Heart right ventricle (tissue), 16 donors: ENCODE measurements at regions not wholly inside any gene's neighbourhood (a gene's known extent, or its start where the extent isn't known, plus 50 kb on each side); places are given as distances from the start of the nearest gene placed in this dataset.

Experiments used
- ATAC-seq, 8 donors: fragments of 200-7000 bp; cut with Tn5 transposase; one replicate each; pipeline ENCODE4 v1.9.1; 2020; ENCODE audit warnings: mild to moderate bottlenecking in 8 of 8, moderate library complexity in 8 of 8, moderate number of reproducible peaks in 1 of 8
- DNase-seq, 2 donors: peaks; one replicate each; pipeline ENCODE4 v3.0.0-alpha.2; 2020
- H3K27ac ChIP-seq, 10 donors: fragments of 200-600 bp; sonication (generic) in 2 of 10; one replicate each; pipeline versions ENCODE4 v1.5.0 to v1.8.0; 2020 to 2022; ENCODE audit warnings: mild to moderate bottlenecking in 3 of 10
- H3K27me3 ChIP-seq, 7 donors: fragments of 200-600 bp; one replicate each; pipeline ENCODE4 v1.8.0; 2021 to 2022; ENCODE audit warnings: mild to moderate bottlenecking in 2 of 7
- H3K36me3 ChIP-seq, 9 donors: fragments of 200-600 bp; sonication (generic) in 1 of 9; one replicate each; pipeline versions ENCODE4 v1.5.0 to v1.8.0; 2020 to 2022; ENCODE audit warnings: mild to moderate bottlenecking in 2 of 9
- H3K4me1 ChIP-seq, 9 donors: fragments of 200-600 bp; sonication (generic) in 1 of 9; one replicate each; pipeline versions ENCODE4 v1.5.0 to v1.8.0; 2020 to 2022; ENCODE audit warnings: mild to moderate bottlenecking in 4 of 9
- H3K4me3 ChIP-seq, 10 donors: fragments of 200-600 bp; sonication (generic) in 2 of 10; one replicate each; pipeline versions ENCODE4 v1.5.0 to v1.8.0; 2020 to 2022; ENCODE audit warnings: mild to moderate bottlenecking in 7 of 10, moderate library complexity in 2 of 10
- H3K9me3 ChIP-seq, 11 donors: fragments of 200-600 bp in 10 of 11; sonication (generic) in 2 of 11; one replicate each; pipeline versions ENCODE4 v1.5.0 to v1.8.0; 2013 to 2022; ENCODE audit warnings: mild to moderate bottlenecking in 2 of 11, control low read depth in 1 of 11, moderate library complexity in 1 of 11
- WGBS, 2 donors: extraction: QIAGEN DNeasy Blood & Tissue Kit; methylation state at CpG; one replicate each; pipeline ENCODE4 v1.1.7; 2013; ENCODE audit warnings: inconsistent platforms in 1 of 2; 5-methylcytosine and 5-hydroxymethylcytosine counted together
- intact Hi-C, 10 donors: fragments of 100-400 bp; cut with DNase I; formaldehyde crosslinking; loops; one replicate each; pipeline versions ENCODE4 v1.11.1 to v1.14.2; 2022
- TF ChIP-seq, protein P1 (sequence below), 9 donors: fragments of 200-600 bp; sonication (generic) in 2 of 9; IDR thresholded peaks; one replicate each; pipeline versions ENCODE4 v1.5.0 to v1.8.0; 2021 to 2022; ENCODE audit warnings: antibody characterized with exemption in 9 of 9, mild to moderate bottlenecking in 5 of 9, moderate library complexity in 1 of 9
- donor health status: Arrhythmogenic right ventricular cardiomyopathy.
- donor health status: ischemic (EF 13 %, LVEDD 7.1; RV severe dilation, severe dysfunction).
- donor health status: healthy with polysubstance abuse.
- donor health status: DM: no; HTN: yes; CAD: no.
- donor health status: DM: no; HTN: no; CAD: no.
- donor health status: ischemic (EF 25% LVEDD 6.9; RV normal size, moderate dysfunction).
- donor health status: ischemic (EF 25% LVEDD 5.7; RV mildly dilated, moderate dysfunction).
- donor health status: healthy.
- donor health status: DM: yes; HTN: yes; CAD: no.
- donor health status: Ischemic cardiomyopathy.
- donor health status: ischemic (EF 35%, LVEDD 5.7; RV mildly dilated, moderate dysfunction).
- donor health status: nonischemic (EF 11% LVEDD 7.7; RV severe dilation, severe dysfunction).
- donor health status: DM: yes; HTN: yes; CAD: no.
- donor health status: PGD.
- donor health status: ischemic (EF 29% LVEDD 5.4; RV normal size, mild dysfunction).
- donor health status: nonischemic (EF 23%, LVEDD 6.1; RV moderate dilation, normal function).

- H3K36me3 ChIP-seq: no peaks in the 10 kb centered on the region
- no peak overlapping the region for H3K4me3 ChIP-seq
- TF ChIP-seq, protein P1, sequence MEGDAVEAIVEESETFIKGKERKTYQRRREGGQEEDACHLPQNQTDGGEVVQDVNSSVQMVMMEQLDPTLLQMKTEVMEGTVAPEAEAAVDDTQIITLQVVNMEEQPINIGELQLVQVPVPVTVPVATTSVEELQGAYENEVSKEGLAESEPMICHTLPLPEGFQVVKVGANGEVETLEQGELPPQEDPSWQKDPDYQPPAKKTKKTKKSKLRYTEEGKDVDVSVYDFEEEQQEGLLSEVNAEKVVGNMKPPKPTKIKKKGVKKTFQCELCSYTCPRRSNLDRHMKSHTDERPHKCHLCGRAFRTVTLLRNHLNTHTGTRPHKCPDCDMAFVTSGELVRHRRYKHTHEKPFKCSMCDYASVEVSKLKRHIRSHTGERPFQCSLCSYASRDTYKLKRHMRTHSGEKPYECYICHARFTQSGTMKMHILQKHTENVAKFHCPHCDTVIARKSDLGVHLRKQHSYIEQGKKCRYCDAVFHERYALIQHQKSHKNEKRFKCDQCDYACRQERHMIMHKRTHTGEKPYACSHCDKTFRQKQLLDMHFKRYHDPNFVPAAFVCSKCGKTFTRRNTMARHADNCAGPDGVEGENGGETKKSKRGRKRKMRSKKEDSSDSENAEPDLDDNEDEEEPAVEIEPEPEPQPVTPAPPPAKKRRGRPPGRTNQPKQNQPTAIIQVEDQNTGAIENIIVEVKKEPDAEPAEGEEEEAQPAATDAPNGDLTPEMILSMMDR (IDR thresholded peaks at IDR 0.05): no peak
- ATAC-seq (no peak), DNase-seq (no peak)
- WGBS, 2 donors: 62 to 69% methylated on average over 2 of the region's 2 CpGs
- H3K27me3 ChIP-seq: no peaks in the 10 kb centered on the region
- H3K4me1 ChIP-seq: no peaks in the 10 kb centered on the region
- H3K9me3 ChIP-seq: no peaks in the 10 kb centered on the region
- H3K27ac ChIP-seq: no peak overlapping the region
- intact Hi-C loops: no loop called here
These were observed 356.0 kb upstream of the LMCD1 start for GRCh38 chr3:8145661-8146060.

GRCh38 chr3:8147711-8148110, 353.9 kb upstream of the LMCD1 start:
- TF ChIP-seq, protein P1 (IDR thresholded peaks at IDR 0.05): no peak
- Histone ChIP-seq H3K9me3 (no peaks in the 10 kb centered on the region), H3K36me3 (no peaks in the 10 kb centered on the region), H3K27ac (no peak overlapping the region), H3K4me1 (no peaks in the 10 kb centered on the region), H3K27me3 (no peaks in the 10 kb centered on the region), H3K4me3 (no peak overlapping the region)
- DNase-seq: no peak
- ATAC-seq: no peak
- intact Hi-C loops: no loop called here
- 65 to 71% methylated on average over 1 of the region's 1 CpG for WGBS, 2 donors

DNA sequence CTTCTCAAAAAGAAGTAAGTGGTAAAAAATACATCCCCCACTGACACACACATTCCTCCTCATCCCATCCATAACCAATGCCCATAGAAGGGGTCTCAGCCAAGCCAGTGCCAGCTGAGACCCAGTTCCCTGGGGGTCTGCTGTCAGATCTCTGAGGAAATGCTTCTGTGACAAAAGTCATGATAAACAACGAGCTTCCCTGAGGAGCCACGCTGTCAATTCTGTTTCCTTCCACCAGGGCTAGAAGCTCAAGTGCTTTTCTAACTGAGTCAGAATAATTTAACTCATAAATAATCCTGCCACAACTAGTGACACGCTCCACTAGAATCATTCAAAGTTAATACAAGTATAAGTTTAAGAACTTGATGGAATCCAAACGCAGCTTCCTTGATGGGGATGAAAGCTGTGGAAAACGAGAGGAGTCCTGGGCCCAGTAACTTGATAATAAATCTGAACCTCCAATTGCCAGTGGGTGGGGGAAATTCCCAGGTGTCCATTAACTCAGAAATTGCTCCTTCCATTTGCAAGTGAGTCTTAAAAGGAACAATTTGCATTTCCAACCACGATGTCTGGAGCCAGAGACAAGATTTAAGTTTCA, 348.7 kb upstream of the LMCD1 start:
- ATAC-seq (no peak), DNase-seq (no peak)
- Histone ChIP-seq H3K4me3 (no peak overlapping the region), H3K27ac (no peak overlapping the region), H3K36me3 (no peaks in the 10 kb centered on the region), H3K27me3 (no peaks in the 10 kb centered on the region), H3K9me3 (no peaks in the 10 kb centered on the region), H3K4me1 (no peaks in the 10 kb centered on the region)
- TF ChIP-seq, protein P1 (IDR thresholded peaks at IDR 0.05): no peak
- intact Hi-C loops: no loop called here
- WGBS, 2 donors: 70% methylated on average over 6 of the region's 6 CpGs

- DNase-seq: no peak
- no peaks in the 10 kb centered on the region for H3K4me1 ChIP-seq
- H3K36me3 ChIP-seq: no peaks in the 10 kb centered on the region
- no peak overlapping the region for H3K4me3 ChIP-seq
- TF ChIP-seq, protein P1 (IDR thresholded peaks at IDR 0.05): no peak
- no peaks in the 10 kb centered on the region for H3K27me3 ChIP-seq
- H3K9me3 ChIP-seq: no peaks in the 10 kb centered on the region
- H3K27ac ChIP-seq: no peak overlapping the region
- intact Hi-C loops: no loop called here
- ATAC-seq: no peak
These were observed 347.8 kb upstream of the LMCD1 start for GRCh38 chr3:8153800-8154199.
